ENCODE measurements at regions not wholly inside any gene's neighbourhood (a gene's known extent, or its start where the extent isn't known, plus 50 kb on each side); places are given as distances from the start of the nearest gene placed in this dataset.

GRCh38 chr5:173697931-173698579, 81.6 kb upstream of the BOD1 start:
- H3K27ac Mint-ChIP-seq: peak overlapping the region in 5 of 6 donors; percentile 32 to 73 (median 52)
- ATAC-seq (ENCODE audit: low read depth in 2 of 2): peak in 1 of 2 donors; percentile 24
- peak overlapping the region in 4 of 8 donors; percentile 28 to 81 (median 54) for H3K4me3 Mint-ChIP-seq
- peaks cover 16 to 25% (median 20%) of the 10 kb centered on the region in 3 donors for H3K4me1 Mint-ChIP-seq
- H3K36me3 Mint-ChIP-seq: no peaks in the 10 kb centered on the region
- H3K9me3 Mint-ChIP-seq: no peaks in the 10 kb centered on the region
- no peaks in the 10 kb centered on the region for H3K27me3 Mint-ChIP-seq
- DNase-seq: no peak

DNA sequence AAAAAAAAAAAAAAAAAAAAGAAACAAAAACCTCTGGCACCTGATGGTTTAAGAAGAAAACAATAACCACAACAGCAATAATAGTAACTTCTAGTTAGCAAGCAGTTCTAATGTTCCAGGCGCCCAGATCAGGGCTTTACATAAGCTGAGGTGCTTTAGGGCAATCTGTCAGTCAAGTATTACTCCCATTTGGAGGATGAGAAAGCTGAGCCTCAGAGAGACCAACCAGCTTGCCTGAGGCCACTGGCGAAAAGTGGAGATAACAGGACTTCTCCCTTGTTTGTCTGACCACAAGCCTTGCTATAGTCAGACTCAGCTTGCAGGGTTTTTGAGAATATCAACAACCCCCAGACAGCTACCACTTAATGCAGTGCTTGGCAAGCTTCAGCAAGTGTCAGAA, 83.5 kb upstream of the BOD1 start:
- Mint-ChIP-seq H3K4me1 (peaks cover 16 to 25% (median 22%) of the 10 kb centered on the region in 3 donors), H3K9me3 (no peaks in the 10 kb centered on the region), H3K36me3 (no peaks in the 10 kb centered on the region), H3K4me3 (no peak overlapping the region), H3K27me3 (no peaks in the 10 kb centered on the region), H3K27ac (peak overlapping the region in 1 of 6 donors; percentile 48)
- DNase-seq (no peak), ATAC-seq (ENCODE audit: low read depth in 2 of 2) (no peak)

GRCh38 chr5:173703466-173703865, 87.0 kb upstream of the BOD1 start:
- Mint-ChIP-seq H3K9me3 (no peaks in the 10 kb centered on the region), H3K27ac (peak overlapping the region in 2 of 6 donors; percentile 5 to 45), H3K36me3 (no peaks in the 10 kb centered on the region), H3K4me3 (no peak overlapping the region), H3K27me3 (no peaks in the 10 kb centered on the region), H3K4me1 (peaks cover 19 to 25% (median 23%) of the 10 kb centered on the region in 3 donors)
- ATAC-seq (ENCODE audit: low read depth in 2 of 2): no peak
- DNase-seq: no peak

DNA sequence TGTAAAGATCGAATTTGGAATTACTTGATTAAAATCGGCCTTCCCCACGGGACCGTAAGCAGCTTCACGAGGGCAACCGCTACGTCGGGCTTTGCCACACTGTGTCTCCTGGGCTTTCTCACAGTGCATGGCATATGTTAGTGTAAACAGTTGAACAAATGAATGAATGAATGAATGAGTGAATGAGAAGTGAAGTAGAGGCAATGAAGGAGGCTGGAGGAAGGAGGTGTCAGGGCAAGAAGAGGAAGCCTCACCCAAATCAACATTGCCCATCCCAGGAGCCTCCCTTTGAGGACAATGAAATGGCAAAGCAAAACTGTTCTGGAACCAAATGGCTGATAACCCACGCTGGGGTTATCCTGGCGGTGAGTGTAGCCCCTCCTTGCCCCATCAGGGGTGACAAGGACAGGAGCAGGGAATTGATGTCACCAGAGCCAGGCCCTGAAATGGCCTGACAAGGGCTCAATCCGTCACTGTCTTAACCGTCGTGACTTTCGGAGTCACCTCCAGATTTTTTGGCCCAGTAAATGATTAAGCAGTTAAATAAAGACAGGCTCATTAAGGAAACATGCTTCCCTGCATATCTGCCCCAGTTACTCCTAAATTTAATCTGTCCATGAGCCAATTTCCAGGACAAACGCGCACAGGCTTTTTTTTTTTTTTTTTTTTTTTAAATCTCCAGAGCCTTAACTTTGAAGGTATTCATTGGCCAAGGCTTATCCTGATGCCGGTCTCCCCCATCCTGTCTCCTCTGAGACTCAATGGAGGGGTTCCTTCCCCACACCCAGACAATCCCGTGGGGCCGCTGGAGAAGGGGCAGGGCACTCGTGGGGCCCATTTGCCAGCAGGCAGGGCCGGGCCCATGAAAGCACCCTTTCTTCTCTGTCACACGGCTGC, 88.4 kb upstream of the BOD1 start:
- DNase-seq (no peak), ATAC-seq (ENCODE audit: low read depth in 2 of 2) (no peak)
- Mint-ChIP-seq H3K9me3 (no peaks in the 10 kb centered on the region), H3K4me1 (peaks cover 15 to 22% (median 21%) of the 10 kb centered on the region in 3 donors), H3K27me3 (no peaks in the 10 kb centered on the region), H3K27ac (peak overlapping the region in 1 of 6 donors; percentile 25), H3K4me3 (no peak overlapping the region), H3K36me3 (no peaks in the 10 kb centered on the region)

DNA sequence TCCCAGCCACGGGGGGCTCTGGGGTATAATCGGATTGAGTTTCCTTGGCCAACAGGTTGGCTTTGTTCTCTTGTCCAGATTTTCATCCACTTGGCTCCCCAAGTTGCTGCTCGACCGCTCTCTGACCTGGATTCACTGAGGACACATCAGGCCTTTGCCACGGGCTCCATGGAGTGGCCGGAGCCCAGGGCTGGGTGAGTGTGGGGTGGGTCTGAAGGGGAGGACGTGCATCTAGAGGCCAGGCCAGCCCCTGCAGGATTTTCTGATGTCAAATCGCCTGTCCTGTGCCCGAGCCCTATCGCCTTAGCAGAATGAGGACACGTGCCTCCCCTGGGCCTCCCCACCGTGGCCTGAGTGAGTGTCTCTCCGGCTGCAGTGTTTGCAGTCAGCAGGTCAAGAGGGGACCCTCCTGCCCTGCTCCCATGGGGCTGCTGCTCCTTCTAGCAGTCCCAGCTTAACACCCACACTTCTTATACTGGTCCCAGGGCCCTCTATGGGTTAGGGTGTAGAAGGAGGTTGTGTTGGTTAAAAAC, 89.1 kb upstream of the BOD1 start:
- Mint-ChIP-seq H3K27ac (peak overlapping the region in 1 of 6 donors; percentile 52), H3K36me3 (no peaks in the 10 kb centered on the region), H3K4me1 (peaks cover 15 to 22% (median 21%) of the 10 kb centered on the region in 3 donors), H3K9me3 (no peaks in the 10 kb centered on the region), H3K27me3 (no peaks in the 10 kb centered on the region), H3K4me3 (peak overlapping the region in 1 of 8 donors; percentile 42)
- DNase-seq (no peak), ATAC-seq (ENCODE audit: low read depth in 2 of 2) (no peak)

GRCh38 chr5:173706700-173707099, 90.2 kb upstream of the BOD1 start:
- no peaks in the 10 kb centered on the region for H3K27me3 Mint-ChIP-seq
- no peaks in the 10 kb centered on the region for H3K36me3 Mint-ChIP-seq
- peaks cover 20 to 28% (median 25%) of the 10 kb centered on the region in 3 donors for H3K4me1 Mint-ChIP-seq
- H3K4me3 Mint-ChIP-seq: no peak overlapping the region
- DNase-seq: no peak
- peaks cover 0 to 5% (median 0%) of the 10 kb centered on the region in 7 donors for H3K9me3 Mint-ChIP-seq
- no peak overlapping the region for H3K27ac Mint-ChIP-seq
- ATAC-seq (ENCODE audit: low read depth in 2 of 2): no peak

- H3K27ac Mint-ChIP-seq: peak overlapping the region in 4 of 6 donors; percentile 5 to 74 (median 59)
- H3K9me3 Mint-ChIP-seq: peaks cover 0 to 5% (median 0%) of the 10 kb centered on the region in 7 donors
- DNase-seq: peak; percentile 42
- no peaks in the 10 kb centered on the region for H3K27me3 Mint-ChIP-seq
- H3K4me3 Mint-ChIP-seq: peak overlapping the region in 5 of 8 donors; percentile 2 to 19 (median 10)
- ATAC-seq (ENCODE audit: low read depth in 2 of 2): peak; percentile 96 to 99
- no peaks in the 10 kb centered on the region for H3K36me3 Mint-ChIP-seq
- peaks cover 24 to 34% (median 29%) of the 10 kb centered on the region in 3 donors for H3K4me1 Mint-ChIP-seq
These were observed 90.9 kb upstream of the BOD1 start for GRCh38 chr5:173707392-173707791.

DNA sequence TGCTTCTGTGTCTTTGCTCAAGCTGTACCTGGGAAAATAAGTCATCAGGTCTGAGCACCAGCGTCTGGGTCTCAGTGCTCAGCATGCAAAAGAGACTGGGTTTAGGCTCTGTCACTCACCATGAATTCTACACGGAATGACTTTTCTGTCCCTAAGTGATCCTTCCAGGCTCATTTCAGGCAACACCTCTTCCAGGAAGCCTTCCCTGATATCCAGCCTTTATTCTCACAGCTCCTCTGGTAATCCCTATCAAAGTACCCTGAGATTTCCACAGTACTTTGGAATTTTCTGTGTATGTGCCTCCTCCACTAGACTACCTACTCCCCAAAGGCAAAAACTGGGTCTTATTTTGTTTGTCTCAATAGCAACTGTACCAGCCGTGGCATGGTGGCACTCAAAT, 92.7 kb upstream of the BOD1 start:
- H3K27ac Mint-ChIP-seq: peak overlapping the region in 1 of 6 donors; percentile 74
- no peak for DNase-seq
- no peaks in the 10 kb centered on the region for H3K36me3 Mint-ChIP-seq
- peaks cover 42 to 47% (median 42%) of the 10 kb centered on the region in 3 donors for H3K4me1 Mint-ChIP-seq
- H3K9me3 Mint-ChIP-seq: peaks cover 0 to 5% (median 0%) of the 10 kb centered on the region in 7 donors
- H3K4me3 Mint-ChIP-seq: no peak overlapping the region
- ATAC-seq (ENCODE audit: low read depth in 2 of 2): no peak
- H3K27me3 Mint-ChIP-seq: no peaks in the 10 kb centered on the region

DNA sequence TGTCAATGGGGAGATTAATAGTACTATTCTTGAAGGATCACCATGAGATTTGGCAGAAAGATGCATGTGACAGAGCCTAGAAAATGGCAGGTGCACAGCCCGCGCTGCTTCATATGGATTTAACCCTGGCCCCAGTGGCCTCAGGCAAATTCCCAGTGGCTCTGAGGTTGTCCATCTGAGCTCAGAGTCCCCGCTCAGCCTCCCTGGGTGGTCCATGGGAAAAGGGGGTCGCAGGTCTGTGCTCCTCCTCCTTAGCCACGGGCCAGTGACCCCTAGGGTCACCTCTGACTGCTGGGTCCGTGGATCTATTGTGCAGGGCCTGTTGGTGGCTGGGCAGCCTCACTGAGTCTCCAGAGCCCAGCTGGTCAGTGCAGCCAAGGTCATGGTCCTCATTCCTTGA, 93.3 kb upstream of the BOD1 start:
- Mint-ChIP-seq H3K36me3 (no peaks in the 10 kb centered on the region), H3K27me3 (no peaks in the 10 kb centered on the region), H3K4me1 (peaks cover 43 to 54% (median 46%) of the 10 kb centered on the region in 3 donors), H3K4me3 (no peak overlapping the region), H3K27ac (peak overlapping the region in 1 of 6 donors; percentile 74), H3K9me3 (peaks cover 0 to 5% (median 0%) of the 10 kb centered on the region in 7 donors)
- no peak for DNase-seq
- no peak for ATAC-seq (ENCODE audit: low read depth in 2 of 2)

DNA sequence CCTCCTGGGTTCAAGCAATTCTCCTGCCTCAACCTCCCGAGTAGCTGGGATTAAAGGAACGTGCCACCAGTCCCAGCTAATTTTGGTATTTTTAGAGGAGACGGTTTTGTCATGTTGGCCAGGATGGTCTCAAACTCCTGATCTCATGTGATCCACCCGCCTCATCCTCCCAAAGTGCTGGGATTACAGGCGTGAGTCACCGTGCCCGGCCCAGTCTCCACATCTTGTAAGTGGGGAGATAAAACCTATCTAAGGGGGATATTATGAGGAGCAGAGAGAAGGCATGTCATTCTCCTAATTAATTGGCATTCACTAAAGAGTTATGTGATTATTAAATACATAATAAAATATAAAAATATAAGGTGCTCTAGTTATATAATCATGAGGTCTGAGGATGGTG, 94.1 kb upstream of the BOD1 start:
- no peak for DNase-seq
- ATAC-seq (ENCODE audit: low read depth in 2 of 2): no peak
- Mint-ChIP-seq H3K9me3 (peaks cover 0 to 5% (median 0%) of the 10 kb centered on the region in 7 donors), H3K36me3 (no peaks in the 10 kb centered on the region), H3K4me1 (peaks cover 43 to 58% (median 49%) of the 10 kb centered on the region in 3 donors), H3K4me3 (no peak overlapping the region), H3K27me3 (no peaks in the 10 kb centered on the region), H3K27ac (no peak overlapping the region)

- no peak for ATAC-seq (ENCODE audit: low read depth in 2 of 2)
- H3K4me3 Mint-ChIP-seq: peak overlapping the region in 2 of 8 donors; percentile 21 to 45
- peak overlapping the region in 3 of 6 donors; percentile 6 to 40 (median 19) for H3K27ac Mint-ChIP-seq
- peaks cover 0 to 5% (median 0%) of the 10 kb centered on the region in 7 donors for H3K9me3 Mint-ChIP-seq
- H3K4me1 Mint-ChIP-seq: peaks cover 42 to 57% (median 49%) of the 10 kb centered on the region in 3 donors
- DNase-seq: no peak
- H3K27me3 Mint-ChIP-seq: no peaks in the 10 kb centered on the region
- no peaks in the 10 kb centered on the region for H3K36me3 Mint-ChIP-seq
These were observed 95.0 kb upstream of the BOD1 start for GRCh38 chr5:173711466-173711865.

GRCh38 chr5:173712609-173713175, 96.2 kb upstream of the BOD1 start:
- H3K9me3 Mint-ChIP-seq: peaks cover 0 to 5% (median 0%) of the 10 kb centered on the region in 7 donors
- H3K4me3 Mint-ChIP-seq: peak overlapping the region in 6 of 8 donors; percentile 9 to 85 (median 60)
- no peak for DNase-seq
- peaks cover 29 to 45% (median 37%) of the 10 kb centered on the region in 3 donors for H3K4me1 Mint-ChIP-seq
- ATAC-seq (ENCODE audit: low read depth in 2 of 2): peak; percentile 41 to 43
- peak overlapping the region in 5 of 6 donors; percentile 1 to 94 (median 81) for H3K27ac Mint-ChIP-seq
- H3K36me3 Mint-ChIP-seq: no peaks in the 10 kb centered on the region
- no peaks in the 10 kb centered on the region for H3K27me3 Mint-ChIP-seq

Measured in naive B cell (primary cell).